Vagina (tissue), 2 donors: ENCODE measurements at regions not wholly inside any gene's neighbourhood (a gene's known extent, or its start where the extent isn't known, plus 50 kb on each side); places are given as distances from the start of the nearest gene placed in this dataset.

Experiments used
- DNase-seq, 2 donors: peaks; one replicate each; pipeline ENCODE4 v3.0.0-alpha.2; 2017; ENCODE audit errors: extremely low spot score in 2 of 2
- H3K27ac ChIP-seq: fragments of 200-600 bp; sonication (generic); one replicate; pipeline ENCODE4 v1.5.1; 2019
- H3K27me3 ChIP-seq: fragments of 200-600 bp; sonication (generic); one replicate; pipeline ENCODE4 v1.5.1; 2019
- H3K36me3 ChIP-seq, 2 donors: fragments of 200-600 bp; sonication (generic); one replicate each; pipeline ENCODE4 v1.5.1; 2017 to 2019
- H3K4me1 ChIP-seq: fragments of 200-600 bp; sonication (generic); one replicate; pipeline ENCODE4 v1.5.1; 2019
- H3K4me3 ChIP-seq, 2 donors: fragments of 200-600 bp; sonication (generic); 1 replicate in 1 of 2; 2 replicates in 1 of 2; pipeline ENCODE4 v1.5.1; 2016 to 2019
- H3K9me3 ChIP-seq: fragments of 200-600 bp; sonication (generic); one replicate; pipeline ENCODE4 v1.5.1; 2019
- POLR2A ChIP-seq, 2 donors: fragments of 450-650 bp; IDR thresholded peaks; one replicate each; pipeline ENCODE4 v1.6.1; 2017; ENCODE audit warnings: antibody characterized with exemption in 2 of 2, mild to moderate bottlenecking in 2 of 2, moderate library complexity in 2 of 2
- POLR2AphosphoS5 ChIP-seq, 2 donors: sonication (generic); formaldehyde crosslinking; IDR thresholded peaks; one replicate each; pipeline ENCODE4 v1.9.0; 2017; ENCODE audit warnings: antibody characterized with exemption in 2 of 2, mild to moderate bottlenecking in 2 of 2, low read depth in 1 of 2; ENCODE audit not compliant: insufficient read depth in 1 of 2
- intact Hi-C: fragments of 100-400 bp; cut with DNase I; formaldehyde crosslinking; loops from one replicate; pipeline ENCODE4 v1.15.1; 2023
- TF ChIP-seq, protein P1 (sequence below), 3 experiments: fragments of 450-650 bp in 2 of 3; fragments of 200-600 bp in 1 of 3; sonication (generic) in 1 of 3; IDR thresholded peaks; one replicate each; pipeline ENCODE4 v1.5.1; 2017 to 2019; ENCODE audit warnings: antibody characterized with exemption in 3 of 3, mild to moderate bottlenecking in 2 of 3, moderate library complexity in 2 of 3

DNA sequence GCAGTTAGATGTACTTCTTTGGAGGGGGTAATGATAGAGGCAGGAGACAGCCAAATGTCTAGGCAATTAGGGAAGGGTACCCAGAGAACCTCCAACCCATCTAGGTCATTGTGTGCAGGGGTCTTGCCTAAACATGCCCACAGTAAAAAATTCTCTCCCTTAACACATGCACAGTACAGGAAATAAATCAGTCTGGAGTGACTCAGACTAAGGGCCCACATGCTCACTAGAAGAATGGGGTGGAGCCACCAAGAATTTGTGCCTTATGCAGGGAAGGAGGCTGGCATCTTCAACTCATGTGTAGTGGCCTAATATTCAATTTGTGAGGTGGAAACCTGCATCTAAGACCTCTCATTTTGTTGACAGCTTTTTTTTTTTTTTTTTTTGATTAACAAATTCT lies 945.3 kb upstream of the GRIA3 start:
- intact Hi-C loops, result no loop called here
- DNase-seq, result no peak
- Histone ChIP-seq H3K36me3 (no peaks in the 10 kb centered on the region), H3K4me1 (no peaks in the 10 kb centered on the region), H3K27ac (no peak overlapping the region), H3K27me3 (no peaks in the 10 kb centered on the region), H3K4me3 (no peak overlapping the region), H3K9me3 (no peaks in the 10 kb centered on the region)
- TF ChIP-seq, protein P1, sequence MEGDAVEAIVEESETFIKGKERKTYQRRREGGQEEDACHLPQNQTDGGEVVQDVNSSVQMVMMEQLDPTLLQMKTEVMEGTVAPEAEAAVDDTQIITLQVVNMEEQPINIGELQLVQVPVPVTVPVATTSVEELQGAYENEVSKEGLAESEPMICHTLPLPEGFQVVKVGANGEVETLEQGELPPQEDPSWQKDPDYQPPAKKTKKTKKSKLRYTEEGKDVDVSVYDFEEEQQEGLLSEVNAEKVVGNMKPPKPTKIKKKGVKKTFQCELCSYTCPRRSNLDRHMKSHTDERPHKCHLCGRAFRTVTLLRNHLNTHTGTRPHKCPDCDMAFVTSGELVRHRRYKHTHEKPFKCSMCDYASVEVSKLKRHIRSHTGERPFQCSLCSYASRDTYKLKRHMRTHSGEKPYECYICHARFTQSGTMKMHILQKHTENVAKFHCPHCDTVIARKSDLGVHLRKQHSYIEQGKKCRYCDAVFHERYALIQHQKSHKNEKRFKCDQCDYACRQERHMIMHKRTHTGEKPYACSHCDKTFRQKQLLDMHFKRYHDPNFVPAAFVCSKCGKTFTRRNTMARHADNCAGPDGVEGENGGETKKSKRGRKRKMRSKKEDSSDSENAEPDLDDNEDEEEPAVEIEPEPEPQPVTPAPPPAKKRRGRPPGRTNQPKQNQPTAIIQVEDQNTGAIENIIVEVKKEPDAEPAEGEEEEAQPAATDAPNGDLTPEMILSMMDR (IDR thresholded peaks at IDR 0.05), result no peak
- TF ChIP-seq POLR2AphosphoS5 (IDR thresholded peaks at IDR 0.05; ENCODE audit: insufficient read depth in 1 of 2, low read depth in 1 of 2), result no peak
- no peak for TF ChIP-seq POLR2A (IDR thresholded peaks at IDR 0.05)

DNA sequence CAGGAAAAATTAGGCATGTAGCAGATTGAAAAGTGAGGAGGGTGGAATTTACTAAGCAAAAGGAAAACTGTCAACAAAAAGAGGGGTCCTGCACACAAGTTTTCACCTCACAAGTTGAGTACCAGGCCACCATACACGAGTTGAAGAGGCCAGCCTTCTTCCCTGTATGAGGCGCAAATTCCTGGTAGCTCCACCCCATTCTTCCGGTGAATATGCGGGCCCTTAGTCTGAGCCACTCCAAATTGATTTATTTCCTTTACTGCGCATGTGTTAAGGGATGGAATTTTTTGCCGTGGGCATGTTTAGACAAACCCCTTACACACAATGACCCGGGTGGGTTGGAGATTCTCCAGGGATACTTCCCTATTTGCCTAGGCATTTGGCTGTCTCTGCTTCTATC lies 942.1 kb upstream of the GRIA3 start:
- no peaks in the 10 kb centered on the region for H3K36me3 ChIP-seq
- H3K27me3 ChIP-seq, result no peaks in the 10 kb centered on the region
- TF ChIP-seq, protein P1 (IDR thresholded peaks at IDR 0.05), result no peak
- TF ChIP-seq POLR2AphosphoS5 (IDR thresholded peaks at IDR 0.05; ENCODE audit: insufficient read depth in 1 of 2, low read depth in 1 of 2) (no peak), POLR2A (IDR thresholded peaks at IDR 0.05) (no peak)
- no peaks in the 10 kb centered on the region for H3K4me1 ChIP-seq
- no peaks in the 10 kb centered on the region for H3K9me3 ChIP-seq
- no peak overlapping the region for H3K4me3 ChIP-seq
- DNase-seq, result no peak
- intact Hi-C loops, result no loop called here
- no peak overlapping the region for H3K27ac ChIP-seq

DNA sequence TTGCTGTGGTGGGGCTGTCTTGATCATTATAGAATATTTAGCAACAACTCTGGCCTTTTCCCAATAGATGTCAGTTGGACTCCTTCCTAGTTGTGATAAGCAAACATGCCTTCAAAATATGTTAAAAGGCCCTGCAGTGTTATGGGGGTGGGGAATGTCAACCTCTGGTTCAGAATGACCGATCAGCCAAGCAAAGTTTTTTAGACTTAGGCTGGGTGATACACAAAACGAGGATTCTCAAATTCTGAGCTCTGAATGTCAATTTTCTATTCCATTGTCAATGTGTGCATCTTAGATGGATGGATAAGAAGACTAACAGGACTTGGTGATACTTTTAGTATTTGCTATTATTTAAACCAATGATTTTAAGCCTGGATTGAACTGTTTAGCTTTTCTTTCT lies 940.0 kb upstream of the GRIA3 start:
- no peak overlapping the region for H3K27ac ChIP-seq
- no peaks in the 10 kb centered on the region for H3K27me3 ChIP-seq
- no peaks in the 10 kb centered on the region for H3K9me3 ChIP-seq
- H3K4me1 ChIP-seq, result no peaks in the 10 kb centered on the region
- no peaks in the 10 kb centered on the region for H3K36me3 ChIP-seq
- TF ChIP-seq POLR2AphosphoS5 (IDR thresholded peaks at IDR 0.05; ENCODE audit: insufficient read depth in 1 of 2, low read depth in 1 of 2), result no peak
- TF ChIP-seq, protein P1 (IDR thresholded peaks at IDR 0.05), result no peak
- no peak for TF ChIP-seq POLR2A (IDR thresholded peaks at IDR 0.05)
- intact Hi-C loops, result no loop called here
- H3K4me3 ChIP-seq, result no peak overlapping the region
- DNase-seq, result no peak

DNA sequence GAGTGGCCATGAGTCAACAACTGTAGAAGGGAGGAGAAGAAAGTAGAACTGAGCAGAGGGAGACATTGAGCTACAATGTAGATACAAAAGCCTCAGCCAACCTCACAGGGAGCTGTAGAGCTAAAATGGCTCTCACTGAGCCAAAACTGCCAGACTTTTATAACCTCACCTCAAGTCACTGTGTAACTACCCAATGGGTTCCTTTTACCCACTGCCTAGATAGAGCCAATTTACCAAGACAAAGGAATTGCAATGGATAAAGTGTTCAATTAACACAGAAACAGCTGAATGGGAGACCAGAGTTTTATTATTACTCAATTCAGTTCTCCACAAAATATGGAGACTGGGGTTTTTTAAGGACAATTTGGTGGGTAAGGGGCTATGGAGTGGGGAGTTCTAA lies 938.9 kb upstream of the GRIA3 start:
- H3K27ac ChIP-seq, result no peak overlapping the region
- H3K4me3 ChIP-seq, result no peak overlapping the region
- H3K4me1 ChIP-seq, result no peaks in the 10 kb centered on the region
- intact Hi-C loops, result no loop called here
- H3K9me3 ChIP-seq, result no peaks in the 10 kb centered on the region
- H3K36me3 ChIP-seq, result no peaks in the 10 kb centered on the region
- no peak for TF ChIP-seq POLR2A (IDR thresholded peaks at IDR 0.05)
- TF ChIP-seq, protein P1 (IDR thresholded peaks at IDR 0.05), result no peak
- no peak for TF ChIP-seq POLR2AphosphoS5 (IDR thresholded peaks at IDR 0.05; ENCODE audit: insufficient read depth in 1 of 2, low read depth in 1 of 2)
- DNase-seq, result no peak
- H3K27me3 ChIP-seq, result no peaks in the 10 kb centered on the region

DNA sequence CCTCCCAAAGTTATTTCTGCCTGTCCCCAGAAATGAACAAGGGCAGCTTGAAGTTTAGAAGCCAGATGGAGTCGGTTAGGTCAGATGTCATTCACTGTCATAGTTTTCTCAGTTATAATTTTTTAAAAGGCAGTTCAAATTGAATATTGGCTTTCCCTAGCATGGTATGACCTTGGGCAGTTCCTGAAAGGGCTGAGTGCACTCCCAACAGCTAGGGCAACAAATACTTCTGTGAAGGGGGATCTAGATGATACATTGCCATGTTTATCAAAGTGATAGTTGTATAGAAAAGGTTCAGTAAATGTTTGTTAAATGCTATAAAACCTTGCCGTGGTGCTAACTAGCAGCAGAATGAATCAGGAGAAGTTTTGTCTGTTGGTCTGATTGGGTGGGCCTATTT lies 938.1 kb upstream of the GRIA3 start:
- intact Hi-C loops, result no loop called here
- no peak for DNase-seq
- no peaks in the 10 kb centered on the region for H3K27me3 ChIP-seq

More for the DNA sequence above, 938.1 kb upstream of the GRIA3 start:
- H3K9me3 ChIP-seq, result no peaks in the 10 kb centered on the region
- TF ChIP-seq, protein P1 (IDR thresholded peaks at IDR 0.05), result no peak
- TF ChIP-seq POLR2A (IDR thresholded peaks at IDR 0.05) (no peak), POLR2AphosphoS5 (IDR thresholded peaks at IDR 0.05; ENCODE audit: insufficient read depth in 1 of 2, low read depth in 1 of 2) (no peak)
- H3K27ac ChIP-seq, result no peak overlapping the region
- H3K4me3 ChIP-seq, result no peak overlapping the region
- H3K4me1 ChIP-seq, result no peaks in the 10 kb centered on the region
- H3K36me3 ChIP-seq, result no peaks in the 10 kb centered on the region
